ENCODE measurements at regions not wholly inside any gene's neighbourhood (a gene's known extent, or its start where the extent isn't known, plus 50 kb on each side); places are given as distances from the start of the nearest gene placed in this dataset.

DNA sequence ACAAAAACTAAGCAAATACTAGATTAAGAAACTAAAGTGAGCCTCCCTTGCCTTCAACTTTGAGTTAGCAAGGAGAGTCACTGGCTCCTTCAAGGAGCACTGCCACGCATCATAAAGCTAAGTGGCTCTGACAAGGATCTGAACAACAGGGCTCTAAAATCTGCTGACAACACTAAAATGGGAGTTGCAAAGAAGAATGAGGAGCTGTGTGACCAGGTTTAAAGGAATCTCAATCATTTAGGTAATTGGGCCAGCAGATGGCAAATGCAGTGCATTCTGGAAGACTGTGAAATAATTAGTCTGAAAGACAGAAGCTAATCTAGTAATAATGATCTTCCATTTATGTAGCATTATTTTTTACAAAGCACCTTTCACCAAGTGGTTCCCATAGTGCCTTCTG is 297.0 kb upstream of the TAS2R1 start:
- Histone ChIP-seq H2BK15ac (ENCODE audit: low read length) (no peak overlapping the region), H4K5ac (ENCODE audit: insufficient read length, low read depth, low read length) (no peak overlapping the region), H4K91ac (replicated peaks; ENCODE audit: insufficient read length, low read length) (no peak overlapping the region), H2BK12ac (ENCODE audit: low read depth, low read length) (no peak overlapping the region), H2AK5ac (ENCODE audit: low read depth, low read length) (no peak overlapping the region), H3K18ac (ENCODE audit: extremely low read depth, low read length) (no peak overlapping the region), H3K27ac (ENCODE audit: low read depth, low read length) (no peak overlapping the region), H3K9ac (replicated peaks in 1 of 4; ENCODE audit: extremely low read depth in 1 of 4, low read depth in 3 of 4, low read length in 3 of 4) (no peak overlapping the region), H3K23ac (ENCODE audit: insufficient read length) (no peak overlapping the region), H3K4ac (replicated peaks; ENCODE audit: insufficient read length, low read depth, low read length) (no peak overlapping the region), H3K4me2 (ENCODE audit: insufficient read depth in 1 of 2, low read depth in 2 of 2, low read length in 2 of 2) (no peak overlapping the region), H3K4me1 (replicated peaks in 1 of 4; ENCODE audit: control insufficient read depth in 3 of 4, insufficient read depth in 4 of 4, low read length in 3 of 4) (peaks cover 0 to 8% (median 1%) of the 10 kb centered on the region in 4 experiments; a peak in 4 of 7 replicates), H3K27me3 (replicated peaks in 1 of 4; ENCODE audit: control insufficient read depth in 3 of 4, extremely low read depth in 1 of 4, insufficient read depth in 3 of 4, low read length in 3 of 4) (peaks cover 0 to 1% (median 0%) of the 10 kb centered on the region in 4 experiments; a peak in 2 of 7 replicates), H3K79me2 (ENCODE audit: control insufficient read depth in 1 of 2, insufficient read depth in 2 of 2, low read length in 2 of 2) (no peaks in the 10 kb centered on the region), H2BK5ac (ENCODE audit: low read depth, low read length) (no peak overlapping the region), H2BK20ac (ENCODE audit: low read length) (no peak overlapping the region), H3K9me3 (ENCODE audit: insufficient read depth in 2 of 2, low read depth in 1 of 2, low read length in 1 of 2) (peaks cover 12 to 14% of the 10 kb centered on the region in 2 experiments; a peak in 3 of 4 replicates), H4K8ac (ENCODE audit: extremely low read depth, insufficient read depth, low read length) (no peak overlapping the region), H3K79me1 (ENCODE audit: low read depth, low read length) (no peaks in the 10 kb centered on the region), H2AFZ (ENCODE audit: low read length) (no peak overlapping the region), H3K56ac (replicated peaks; ENCODE audit: insufficient read length, low read depth, low read length) (no peak overlapping the region), H3K23me2 (ENCODE audit: low read depth, low read length) (no peaks in the 10 kb centered on the region), H3K4me3 (ENCODE audit: extremely low read depth in 1 of 4, insufficient read depth in 2 of 4, low read depth in 3 of 4, low read length in 4 of 4) (no peak overlapping the region), H3K36me3 (ENCODE audit: control insufficient read depth in 2 of 4, insufficient read depth in 4 of 4, low read length in 3 of 4) (no peaks in the 10 kb centered on the region; a peak in 1 of 8 replicates), H2BK120ac (replicated peaks; ENCODE audit: low read depth, low read length) (no peak overlapping the region), H4K20me1 (replicated peaks in 1 of 2; ENCODE audit: control insufficient read depth in 1 of 2, insufficient read depth in 2 of 2, low read length in 2 of 2) (no peaks in the 10 kb centered on the region), H3K14ac (ENCODE audit: insufficient read length) (no peak overlapping the region)
- no peak for FAIRE-seq
- DNase-seq (ENCODE audit: low read depth in 1 of 2, low spot score in 2 of 2), result no peak
- TF ChIP-seq KDM5A (IDR thresholded peaks at IDR 0.05; ENCODE audit: low read length) (no peak), RFX5 (IDR thresholded peaks at IDR 0.05; ENCODE audit: borderline replicate concordance, low read depth, low read length) (no peak), FOSL1 (IDR thresholded peaks at IDR 0.05; ENCODE audit: insufficient read depth, low read depth, low read length) (no peak), SIX5 (IDR thresholded peaks at IDR 0.05; ENCODE audit: low read depth, low read length) (no peak), MAFK (IDR thresholded peaks at IDR 0.05; ENCODE audit: low read depth, low read length) (peak; percentile 80), JUND (IDR thresholded peaks at IDR 0.05; ENCODE audit: low read length) (no peak)
- CTCF ChIA-PET (ENCODE audit: partially characterized antibody), result interaction anchor here (0.9 to 2.0 kb wide), 5 partner anchors 28 to 352 kb away, joined by 3 to 8 read pairs (median 4); no protein-coding TSS in a partner anchor
- POLR2A ChIA-PET (ENCODE audit: partially characterized antibody), result no interaction called here
- 83% methylated on average over 1 of the region's 1 CpG; no CpG with 5 or more reads in 1 of the 2 experiments for WGBS, 2 experiments (ENCODE audit: extremely low coverage in 1 of 2, insufficient coverage in 1 of 2, insufficient read length in 1 of 2, insufficient replicate concordance in 2 of 2, low coverage in 1 of 2, low lambda C conversion rate in 2 of 2, missing lambda C conversion rate in 1 of 2)
